H4 (cell line): ENCODE measurements at regions not wholly inside any gene's neighbourhood (a gene's known extent, or its start where the extent isn't known, plus 50 kb on each side); places are given as distances from the start of the nearest gene placed in this dataset.

ENCODE experiments used
- DNase-seq: peaks from one replicate; pipeline ENCODE4 v3.0.0-alpha.2; 2015; ENCODE audit warnings: low spot score

DNA sequence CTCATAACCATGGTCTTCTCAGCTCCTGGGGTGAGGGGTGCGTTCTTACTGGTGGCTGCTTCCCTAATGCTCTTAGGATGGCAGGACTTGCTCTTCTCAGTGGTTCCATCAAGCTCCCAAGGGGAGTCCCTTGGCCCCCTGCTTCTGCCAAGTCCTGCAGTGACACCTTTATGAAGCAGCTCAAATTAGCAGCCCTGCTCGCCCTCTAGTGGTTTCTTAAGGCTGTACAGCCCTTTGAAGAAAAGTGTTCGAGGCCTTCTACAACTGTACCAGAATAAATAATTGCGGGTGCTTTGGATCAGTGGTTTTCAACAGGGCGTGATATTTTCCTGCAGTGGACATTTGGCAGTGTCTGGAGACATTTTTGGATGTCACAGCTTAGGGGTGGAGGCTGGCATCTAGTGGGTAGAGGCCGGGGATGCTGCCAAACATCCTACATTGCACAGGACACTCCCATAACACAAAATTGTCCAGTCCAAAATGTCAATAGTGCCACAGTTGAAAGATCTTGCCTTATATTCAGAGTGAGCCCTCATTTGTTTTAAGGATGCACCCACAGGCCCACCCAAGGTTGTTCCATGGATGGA lies 204.7 kb upstream of the S100G start:
- DNase-seq, result peak; percentile 19

DNA sequence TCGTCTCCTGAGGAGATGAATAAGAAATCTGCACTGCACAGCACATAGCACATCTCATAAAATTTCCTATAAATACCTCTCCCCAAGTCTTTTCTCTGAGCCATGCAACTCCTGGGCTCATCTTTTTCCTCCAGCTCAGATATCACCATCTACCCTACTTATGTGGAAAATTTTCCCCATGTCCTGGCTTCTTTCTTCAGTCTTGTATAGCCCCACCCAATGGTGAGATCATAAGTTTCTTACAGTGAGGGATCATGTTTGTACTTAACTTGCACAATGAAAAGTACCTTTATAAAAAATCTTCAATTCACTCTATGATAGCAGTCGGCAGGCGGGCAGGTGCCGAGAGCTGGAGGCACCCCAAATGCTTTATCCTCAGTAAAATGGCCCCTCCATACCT lies 198.6 kb upstream of the S100G start:
- no peak for DNase-seq

DNA sequence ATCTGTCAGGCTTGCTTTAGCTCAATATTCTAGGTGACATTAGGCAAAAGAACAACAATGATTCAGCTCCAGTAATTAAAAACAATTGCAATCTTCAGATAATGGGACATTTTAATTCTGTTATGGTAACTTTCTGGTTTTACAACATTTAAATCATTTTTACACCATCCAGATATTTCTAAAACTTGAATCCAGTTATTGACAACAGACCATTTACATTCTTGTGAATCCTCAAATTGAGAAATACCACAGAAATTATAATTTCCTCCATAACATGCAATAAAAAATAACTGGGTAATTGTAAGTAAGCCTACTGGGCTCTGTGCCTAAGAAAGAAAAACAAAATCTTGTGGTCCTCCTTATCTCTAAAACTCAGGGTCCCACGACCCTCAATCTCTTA lies 195.0 kb upstream of the S100G start:
- DNase-seq, result no peak

DNA sequence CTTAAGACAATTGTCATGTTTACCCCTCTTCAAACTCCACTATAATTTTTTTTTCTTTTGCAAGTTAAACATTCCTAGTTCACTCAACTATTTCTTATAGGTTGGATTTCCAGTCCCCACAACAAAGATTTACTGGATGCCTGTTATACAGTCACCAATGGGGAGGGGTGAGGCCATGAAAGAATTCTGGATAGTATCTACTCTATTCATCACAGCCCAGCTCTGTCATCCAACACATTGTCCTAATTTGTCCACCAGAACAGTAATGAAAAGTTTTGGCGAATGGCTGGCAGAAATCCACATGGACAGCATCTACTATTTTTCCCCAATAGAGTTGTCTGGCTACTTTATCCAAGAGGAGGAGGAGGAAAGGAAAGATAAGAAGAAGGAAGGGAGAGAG lies 192.7 kb upstream of the S100G start:
- DNase-seq, result no peak

DNA sequence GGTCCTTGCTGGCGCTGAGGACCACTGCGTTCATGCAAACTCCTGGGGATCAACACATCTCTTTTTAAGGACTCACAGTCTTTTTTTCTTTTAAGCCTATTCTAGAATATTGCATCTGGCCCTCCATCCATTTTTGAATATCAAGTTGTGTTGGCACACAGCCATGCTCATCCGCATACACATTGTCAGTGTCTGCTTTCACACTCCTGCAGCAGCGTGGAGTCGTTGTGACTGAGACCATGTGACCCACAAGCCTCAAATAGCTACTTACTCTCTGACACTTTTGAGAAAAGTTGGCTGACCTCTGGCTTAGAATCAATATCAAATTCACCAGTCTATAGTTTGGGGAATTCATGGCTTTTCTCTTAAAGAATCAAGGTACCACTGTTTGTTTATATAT lies 191.8 kb upstream of the S100G start:
- DNase-seq, result no peak

DNA sequence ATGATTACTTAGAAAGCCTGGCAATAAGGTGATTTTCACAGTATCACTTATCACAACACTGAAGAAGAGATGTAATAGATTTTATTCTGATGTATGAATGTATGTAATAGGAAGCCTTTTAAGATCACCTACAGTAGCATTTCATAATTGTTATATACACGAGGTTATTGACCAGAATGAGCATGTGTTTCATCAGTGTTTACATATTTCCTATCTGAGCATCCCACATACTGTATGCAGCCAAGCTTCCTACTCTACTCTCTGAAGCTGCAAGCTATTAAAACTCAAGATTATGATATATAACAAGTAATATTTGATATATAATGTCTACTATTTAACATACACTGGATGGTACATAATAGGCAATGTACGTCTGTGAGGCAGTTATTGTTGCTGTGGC lies 190.9 kb upstream of the S100G start:
- no peak for DNase-seq

DNA sequence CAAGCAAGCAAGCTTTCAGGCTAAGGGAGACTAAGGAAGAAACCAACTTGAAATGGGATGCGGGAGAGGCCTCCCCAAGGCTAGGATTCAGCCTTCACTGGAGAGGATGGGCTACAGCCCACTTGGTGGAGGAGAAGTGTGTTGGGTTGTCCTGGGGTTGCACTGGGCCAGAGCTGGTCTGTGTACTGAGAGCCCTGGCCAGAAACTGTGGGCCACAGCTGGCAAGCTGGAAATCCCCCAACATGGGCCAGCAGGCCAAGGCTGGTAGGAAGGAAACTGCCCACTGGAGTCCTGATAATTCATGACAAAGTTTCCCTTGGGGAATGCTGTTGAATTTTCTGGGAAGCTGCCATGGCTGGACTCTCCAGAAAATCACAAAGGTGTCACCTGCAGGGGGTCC lies 188.0 kb upstream of the S100G start:
- no peak for DNase-seq

DNA sequence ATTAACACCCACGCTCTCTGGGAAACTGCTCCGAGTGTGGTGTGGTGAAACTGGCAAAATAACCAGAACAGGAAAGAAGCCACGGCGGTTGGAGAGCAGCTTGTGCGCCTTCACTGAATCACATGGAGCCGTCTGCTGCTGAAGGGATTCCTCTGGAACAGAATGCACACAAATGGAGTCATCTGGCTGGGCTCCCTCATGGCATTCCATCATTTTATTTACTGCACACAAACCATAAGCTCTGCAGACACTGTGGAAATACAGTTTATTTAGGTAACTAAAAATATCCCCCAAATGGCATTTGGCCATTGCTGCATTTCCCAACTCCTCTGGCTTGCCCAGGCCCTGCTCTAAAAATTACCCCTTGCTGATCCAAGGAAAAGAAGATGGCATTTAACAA lies 187.0 kb upstream of the S100G start:
- no peak for DNase-seq

DNA sequence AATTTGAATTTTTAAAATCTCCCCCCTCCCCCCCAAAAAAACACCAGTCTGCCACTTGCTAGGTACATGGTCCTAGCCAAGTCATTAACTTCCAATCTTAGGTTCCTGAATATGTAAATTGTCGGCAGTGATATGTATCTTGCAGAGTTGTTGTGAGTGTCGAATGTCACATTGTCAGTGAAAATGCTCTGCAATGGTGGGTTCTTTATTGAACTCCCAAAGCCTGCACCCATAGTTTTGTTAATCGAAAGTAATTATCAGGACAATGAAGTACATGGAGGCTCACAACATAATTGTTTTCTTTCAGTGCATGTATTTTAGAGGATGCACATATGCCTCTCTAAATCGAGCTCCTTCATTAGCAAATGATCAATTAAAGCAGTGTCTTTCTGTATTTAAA lies 185.6 kb upstream of the S100G start:
- no peak for DNase-seq

DNA sequence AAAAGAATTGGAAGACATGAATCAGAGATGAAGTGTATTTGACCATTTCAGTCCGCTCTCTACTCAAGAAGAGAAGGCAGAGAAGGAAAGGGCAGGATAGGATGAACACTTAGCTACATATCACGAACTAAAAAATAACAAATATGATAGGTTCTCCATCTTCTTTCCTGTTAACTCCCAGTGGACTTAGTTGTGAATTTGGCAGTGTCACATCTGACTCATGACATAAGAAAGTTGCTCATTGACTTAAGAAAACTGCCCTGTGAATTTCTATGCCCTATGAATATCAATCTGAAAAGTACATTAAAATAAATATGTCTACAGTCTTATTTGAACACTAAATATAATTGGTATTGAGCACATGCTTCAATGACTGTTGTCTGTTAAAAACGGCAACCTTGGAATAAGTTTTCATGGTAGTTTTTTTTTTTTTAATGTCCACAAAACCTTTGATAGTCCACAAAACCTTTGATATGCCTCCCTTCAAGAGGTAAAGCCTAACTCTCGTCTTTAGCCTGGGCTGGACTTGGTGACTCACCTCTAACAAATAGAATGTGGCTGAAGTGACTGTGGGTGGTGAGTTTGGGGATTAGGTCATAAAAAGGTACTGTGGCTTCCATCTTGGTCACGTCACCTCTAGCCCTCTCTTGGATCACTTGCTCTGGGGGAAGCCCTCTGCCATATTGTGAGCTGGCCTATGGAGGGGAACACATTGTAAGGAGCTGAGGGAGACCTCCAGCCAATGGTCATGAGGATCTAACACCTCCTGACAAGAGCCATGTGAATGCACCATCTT lies 184.7 kb upstream of the S100G start:
- no peak for DNase-seq

DNA sequence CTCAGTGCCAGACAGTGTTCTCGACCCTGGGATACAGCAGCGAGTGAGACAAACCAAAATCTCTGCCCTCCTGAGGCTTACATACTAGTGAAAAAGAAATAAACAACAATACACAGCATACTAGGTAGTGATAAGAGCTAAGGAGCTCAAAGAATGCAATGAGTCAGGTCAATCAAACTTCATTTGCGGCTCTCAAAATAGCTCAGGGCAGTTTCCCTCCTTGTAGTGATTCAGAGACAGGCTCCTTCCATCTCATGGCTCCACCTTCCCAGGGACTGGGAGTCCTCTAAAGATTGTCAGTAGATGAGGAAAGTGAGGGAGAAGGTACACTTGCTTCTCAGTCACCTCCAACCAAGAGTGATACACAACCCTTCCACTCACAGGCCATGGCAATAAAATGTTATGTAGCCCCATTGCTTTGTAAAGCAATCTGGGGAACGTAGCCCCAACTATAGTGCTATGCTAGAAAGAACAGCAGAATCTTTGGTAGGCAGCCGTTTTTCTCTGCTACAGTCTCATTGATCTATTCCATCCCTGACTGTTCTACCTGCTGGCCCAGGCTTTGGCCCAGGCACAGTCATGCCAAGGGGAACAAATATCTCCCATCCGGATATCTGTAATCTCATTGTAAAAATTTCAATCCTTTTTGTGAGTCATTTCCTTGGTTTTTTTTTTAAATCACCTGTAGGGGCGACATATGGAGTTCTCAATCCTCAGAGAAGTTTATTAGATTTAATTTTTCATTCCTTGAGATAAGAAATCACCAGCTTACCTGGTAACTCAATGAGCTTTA lies 183.1 kb upstream of the S100G start:
- no peak for DNase-seq

DNA sequence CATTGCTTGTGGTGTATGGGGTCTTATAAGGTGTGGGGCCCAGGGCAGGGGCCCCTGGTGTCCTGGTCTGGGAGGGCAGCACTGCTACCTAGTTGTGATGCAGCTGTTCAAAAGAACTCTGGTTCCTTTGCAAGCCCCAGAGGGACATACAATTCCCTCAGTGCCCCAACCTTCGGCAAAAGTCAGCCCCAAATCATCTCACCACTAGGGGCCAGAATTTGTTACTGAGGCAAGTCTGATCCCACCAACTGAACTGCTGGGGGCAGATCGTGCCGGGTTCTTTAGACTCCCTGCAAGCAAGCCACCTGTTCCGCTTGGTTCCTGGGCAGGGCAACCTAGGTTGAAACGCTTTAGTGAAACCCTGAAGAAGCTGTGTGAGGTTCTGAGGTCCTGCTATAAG lies 180.1 kb upstream of the S100G start:
- no peak for DNase-seq

DNA sequence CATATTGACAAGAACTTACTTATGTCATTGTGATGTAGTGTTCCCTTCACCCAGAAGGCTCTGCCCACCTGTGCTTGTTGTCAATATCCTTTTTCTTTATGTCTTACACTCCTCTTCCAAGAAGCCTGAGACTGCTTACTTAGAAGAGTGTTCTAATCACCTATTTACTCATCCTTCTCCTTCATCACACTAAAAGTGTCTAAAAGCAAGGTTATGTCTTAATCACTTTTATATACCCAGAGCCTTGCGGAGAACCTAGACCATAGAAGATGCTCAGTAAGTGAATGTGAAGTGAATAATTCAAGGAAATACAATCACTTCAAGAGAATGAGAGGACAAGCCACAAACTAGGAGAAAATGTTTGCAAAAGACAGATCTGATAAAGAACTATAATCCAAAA lies 177.6 kb upstream of the S100G start:
- no peak for DNase-seq

DNA sequence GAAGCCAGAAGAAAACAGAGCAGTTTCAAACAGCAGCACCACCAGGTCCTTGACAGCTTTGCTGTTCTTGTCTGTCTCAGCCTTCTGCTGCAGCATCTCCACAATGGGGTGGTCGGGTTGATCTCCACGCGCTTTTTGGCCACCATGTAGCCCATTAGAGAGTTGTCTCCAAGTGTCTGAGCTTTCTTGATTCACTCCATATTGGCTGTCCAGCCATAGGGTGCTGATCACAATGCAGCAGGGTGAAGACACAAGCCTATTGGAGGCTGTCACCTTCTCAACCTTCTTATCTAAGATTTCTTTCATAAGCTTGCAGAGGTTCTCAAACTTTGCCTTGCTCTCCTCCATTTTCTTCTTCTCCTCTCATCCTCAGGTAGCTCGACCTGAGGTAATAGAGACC lies 175.4 kb upstream of the S100G start:
- no peak for DNase-seq

DNA sequence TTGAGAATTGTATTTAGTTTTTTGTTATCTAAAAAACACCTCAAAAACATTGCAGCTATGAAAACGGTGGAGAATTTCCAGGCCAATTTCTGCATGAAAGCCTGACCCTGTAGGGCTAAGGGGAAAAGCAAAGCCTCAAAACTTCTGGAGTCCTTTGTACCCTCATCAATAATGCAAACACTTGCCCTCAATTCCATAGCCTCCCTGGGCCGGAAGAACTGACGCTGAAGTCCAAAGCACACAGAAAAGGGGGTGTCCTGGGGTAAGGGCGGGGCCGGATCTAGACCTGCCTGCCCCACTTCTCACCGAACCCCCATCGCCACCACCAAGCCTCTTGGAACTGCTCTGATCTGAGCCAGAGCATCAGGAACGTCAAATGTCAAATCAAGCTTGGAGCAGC lies 173.9 kb upstream of the S100G start:
- DNase-seq, result no peak

DNA sequence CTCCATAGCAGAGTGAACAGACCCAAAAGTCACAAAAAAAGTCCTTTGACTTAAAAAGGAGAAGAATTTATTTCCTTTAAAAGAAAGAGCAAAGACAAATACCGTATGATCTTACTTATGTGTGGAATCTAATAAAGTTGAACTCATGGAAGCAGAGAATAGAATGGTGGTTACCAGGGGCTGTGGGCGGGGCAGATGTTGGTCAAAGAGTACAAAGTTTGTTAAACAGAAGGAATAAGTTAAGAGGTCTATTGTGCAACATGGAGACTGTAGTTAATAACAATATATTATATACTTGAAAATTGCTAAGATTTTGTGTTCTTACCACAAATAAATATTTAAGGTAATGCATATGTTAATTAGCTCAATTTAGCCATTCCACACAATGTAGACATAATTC lies 173.3 kb upstream of the S100G start:
- no peak for DNase-seq

DNA sequence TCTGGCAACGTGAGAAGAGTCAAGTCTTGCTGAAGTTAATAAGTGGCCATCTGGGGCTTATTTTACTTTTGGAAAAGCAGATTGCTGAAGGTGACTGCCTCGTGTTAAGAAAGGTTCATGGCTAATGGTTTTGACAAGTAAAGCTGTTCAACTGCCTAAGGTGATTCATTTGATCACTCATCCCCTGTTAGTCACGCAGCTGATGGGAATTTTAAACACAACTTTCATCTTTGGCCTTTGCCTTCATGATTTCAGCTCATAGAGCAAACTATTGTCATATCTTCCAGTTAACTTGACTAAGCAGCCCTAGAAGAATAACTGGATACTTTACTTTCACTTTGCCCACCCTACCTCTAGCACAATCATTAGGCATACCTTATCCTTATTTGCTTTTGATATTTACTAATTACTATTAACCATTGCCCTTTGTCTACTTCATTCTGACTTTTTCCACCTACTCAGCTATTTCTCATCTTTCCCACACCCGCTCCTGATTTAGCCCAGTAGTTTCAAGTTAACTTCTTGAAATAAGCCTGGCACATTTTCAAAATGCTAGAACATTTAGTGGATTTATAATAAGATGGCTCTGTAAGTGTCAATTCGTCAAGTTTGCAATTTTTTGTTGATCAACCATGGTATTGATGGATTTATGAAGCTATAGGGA lies 170.6 kb upstream of the S100G start:
- no peak for DNase-seq

DNA sequence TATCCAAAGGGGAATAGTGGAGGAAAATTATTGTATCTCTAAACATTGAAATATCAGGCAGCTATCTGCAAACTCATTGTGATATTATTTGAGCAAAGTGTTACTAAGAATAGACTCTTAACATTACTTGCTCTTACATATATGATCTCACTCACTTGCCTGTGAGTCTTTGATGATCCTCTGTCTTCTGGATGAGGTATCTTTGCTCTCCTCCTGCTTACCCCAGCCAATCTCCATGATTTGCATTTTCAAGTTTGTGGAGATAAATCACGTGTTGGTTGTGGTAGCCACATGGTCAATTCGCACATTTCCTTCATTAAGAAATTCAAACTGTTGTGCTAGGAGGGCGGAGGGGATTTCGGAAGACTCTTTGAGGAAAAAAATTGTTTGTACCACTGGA lies 169.9 kb upstream of the S100G start:
- no peak for DNase-seq

DNA sequence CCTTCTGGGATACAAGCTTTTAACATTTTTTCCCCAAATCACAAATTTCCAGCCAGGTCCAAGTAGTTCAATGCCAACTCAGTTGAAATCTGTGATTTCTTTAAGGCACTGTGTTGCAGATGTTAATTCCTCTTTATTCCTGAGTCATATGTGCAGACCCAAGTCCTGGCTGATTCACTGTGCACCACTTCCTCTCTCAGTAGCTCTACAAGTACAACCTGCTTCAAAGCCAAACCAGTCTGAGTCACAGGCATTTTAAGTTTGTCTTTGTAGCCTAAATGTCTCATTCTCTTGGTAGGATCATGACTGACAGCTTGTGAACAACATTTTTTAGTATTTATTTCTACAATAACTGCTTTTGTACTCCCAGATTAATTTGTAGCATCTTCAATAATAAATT lies 165.6 kb upstream of the S100G start:
- peak; percentile 54 for DNase-seq

DNA sequence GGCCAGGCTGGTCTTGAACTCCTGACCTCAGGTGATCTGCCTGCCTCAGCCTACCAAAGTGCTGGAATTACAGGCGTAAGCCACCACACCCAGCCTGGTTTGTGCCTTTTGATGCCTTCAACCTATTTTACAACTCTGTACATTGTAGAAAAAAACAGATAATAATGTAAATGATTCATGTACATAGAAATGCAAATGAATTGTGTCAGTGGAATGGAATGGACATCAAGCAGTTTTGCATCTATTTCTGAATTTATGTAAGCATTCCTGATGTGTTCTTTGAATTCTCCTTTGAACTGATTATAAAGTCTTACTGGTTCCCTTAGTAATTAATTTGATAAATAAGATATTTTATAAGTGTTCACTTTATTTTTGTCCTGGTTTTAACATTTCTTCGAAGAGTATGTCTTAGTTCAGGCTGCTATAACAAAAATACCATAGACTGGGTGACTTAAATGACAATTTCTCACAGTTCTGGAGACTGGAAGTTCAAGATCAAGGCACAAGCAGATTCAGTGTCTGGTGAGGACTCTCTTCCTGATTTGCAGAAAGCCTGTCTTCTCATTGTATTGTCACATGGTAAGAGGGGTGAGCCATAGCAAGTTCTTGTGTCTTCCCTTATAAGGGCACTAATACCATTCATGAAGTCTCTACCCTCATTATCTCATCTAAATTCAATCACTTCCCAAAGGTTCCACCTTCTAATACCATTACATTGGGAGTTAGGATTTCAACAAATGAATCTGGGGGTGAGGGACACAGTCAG lies 162.2 kb upstream of the S100G start:
- no peak for DNase-seq

DNA sequence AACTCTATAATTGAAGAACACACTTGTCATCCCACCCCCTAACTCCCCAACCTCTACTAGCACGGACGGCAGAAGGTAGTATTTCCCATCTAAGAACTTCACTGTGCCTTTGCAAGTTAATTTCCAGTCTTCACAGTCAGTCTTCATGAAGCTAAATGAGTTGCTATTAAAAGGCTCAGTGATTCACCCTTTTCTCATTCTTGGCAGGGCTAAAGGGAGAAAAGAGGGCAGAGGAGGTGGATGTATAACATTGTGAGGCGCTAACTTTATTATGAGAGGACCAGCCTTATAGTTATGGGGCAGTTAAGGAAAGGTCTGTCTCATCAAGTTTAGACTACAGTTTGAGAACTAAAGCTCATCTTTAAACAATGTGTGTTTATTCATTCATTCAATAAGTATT lies 161.0 kb upstream of the S100G start:
- DNase-seq, result no peak

DNA sequence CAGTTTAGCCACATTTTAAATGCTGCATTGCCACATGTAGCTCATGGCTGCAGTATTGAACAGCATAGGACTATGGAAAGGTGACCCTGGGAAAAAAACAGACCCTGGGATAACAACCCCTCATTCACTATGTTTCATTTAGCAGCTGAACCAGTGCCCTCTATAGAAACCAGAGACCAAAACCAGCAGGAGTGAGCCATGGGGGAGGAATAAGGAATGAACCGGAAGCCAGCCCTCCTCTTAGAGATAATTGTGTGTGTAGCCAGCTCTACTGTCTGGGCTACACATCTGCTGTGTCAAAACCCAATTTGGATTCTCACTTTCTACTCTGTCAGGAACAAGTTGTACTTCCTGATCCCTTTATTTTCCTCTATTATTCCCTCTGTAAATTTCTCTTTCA lies 158.5 kb upstream of the S100G start:
- DNase-seq, result no peak
